GM21360 (cell line): ENCODE measurements at regions not wholly inside any gene's neighbourhood (a gene's known extent, or its start where the extent isn't known, plus 50 kb on each side); places are given as distances from the start of the nearest gene placed in this dataset.

ENCODE experiments used
- ATAC-seq: cut with Tn5 transposase; IDR thresholded peaks from one replicate; pipeline ENCODE4 v1.9.1; 2021; ENCODE audit warnings: mild to moderate bottlenecking, moderate library complexity; ENCODE audit not compliant: unreplicated experiment

GRCh38 chr4:176504118-176504517 is 184.4 kb downstream of the SPCS3 start:
- ATAC-seq: no peak

GRCh38 chr4:176507845-176508533 is 188.2 kb downstream of the SPCS3 start:
- ATAC-seq: no peak

- ATAC-seq: no peak
Measured at GRCh38 chr4:176508780-176509331, 189.1 kb downstream of the SPCS3 start.

- ATAC-seq: no peak
Measured at GRCh38 chr4:176525576-176525975, 205.8 kb downstream of the SPCS3 start.

- no peak for ATAC-seq
Measured at GRCh38 chr4:176526704-176527103, 206.9 kb downstream of the SPCS3 start.

- no peak for ATAC-seq
Measured at GRCh38 chr4:176529574-176529973, 209.8 kb downstream of the SPCS3 start.

GRCh38 chr4:176533159-176533558 is 213.4 kb downstream of the SPCS3 start:
- ATAC-seq: no peak

GRCh38 chr4:176534566-176534965 is 214.8 kb downstream of the SPCS3 start:
- ATAC-seq: no peak

- ATAC-seq: no peak
Measured at GRCh38 chr4:176538217-176538925, 218.6 kb downstream of the SPCS3 start.

GRCh38 chr4:176539091-176539784 is 219.5 kb downstream of the SPCS3 start:
- no peak for ATAC-seq

- ATAC-seq: no peak
Measured at GRCh38 chr4:176539785-176540175, 220.0 kb downstream of the SPCS3 start.

- no peak for ATAC-seq
Measured at GRCh38 chr4:176540814-176541213, 221.0 kb downstream of the SPCS3 start.

GRCh38 chr4:176545872-176546271 is 226.1 kb downstream of the SPCS3 start:
- ATAC-seq: no peak

GRCh38 chr4:176546975-176547374 is 227.2 kb downstream of the SPCS3 start:
- ATAC-seq: no peak

GRCh38 chr4:176548571-176548970 is 228.8 kb downstream of the SPCS3 start:
- ATAC-seq: no peak

- no peak for ATAC-seq
Measured at GRCh38 chr4:176549161-176549865, 229.5 kb downstream of the SPCS3 start.

- no peak for ATAC-seq
Measured at GRCh38 chr4:176558661-176559060, 234.1 kb downstream of the VEGFC start.

GRCh38 chr4:176561368-176561767 is 231.4 kb downstream of the VEGFC start:
- ATAC-seq: no peak

GRCh38 chr4:176563591-176563990 is 229.1 kb downstream of the VEGFC start:
- no peak for ATAC-seq

- no peak for ATAC-seq
Measured at GRCh38 chr4:176565049-176565448, 227.7 kb downstream of the VEGFC start.

GRCh38 chr4:176566769-176567168 is 226.0 kb downstream of the VEGFC start:
- no peak for ATAC-seq
